ENCODE measurements at regions not wholly inside any gene's neighbourhood (a gene's known extent, or its start where the extent isn't known, plus 50 kb on each side); places are given as distances from the start of the nearest gene placed in this dataset.

DNA sequence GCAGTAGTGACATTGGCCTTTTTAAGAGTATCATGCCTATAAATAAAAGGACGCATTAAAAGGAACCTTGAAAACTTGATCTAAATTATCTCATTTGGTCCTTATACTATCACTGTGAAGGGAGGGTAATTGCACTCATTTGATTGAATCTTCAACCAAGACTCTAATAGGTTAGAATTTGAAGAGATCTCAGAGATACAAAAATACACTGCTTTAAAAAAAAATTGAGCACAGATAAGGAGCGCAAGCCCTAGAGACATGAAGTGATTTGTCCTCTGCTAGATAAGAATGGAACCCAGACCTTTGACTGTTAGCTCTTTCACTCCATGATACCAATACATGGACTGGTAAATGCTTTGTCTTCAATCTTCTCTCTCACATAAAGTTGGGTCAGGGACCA, 58.2 kb upstream of the RXFP2 start:
- TF ChIP-seq, protein P1, sequence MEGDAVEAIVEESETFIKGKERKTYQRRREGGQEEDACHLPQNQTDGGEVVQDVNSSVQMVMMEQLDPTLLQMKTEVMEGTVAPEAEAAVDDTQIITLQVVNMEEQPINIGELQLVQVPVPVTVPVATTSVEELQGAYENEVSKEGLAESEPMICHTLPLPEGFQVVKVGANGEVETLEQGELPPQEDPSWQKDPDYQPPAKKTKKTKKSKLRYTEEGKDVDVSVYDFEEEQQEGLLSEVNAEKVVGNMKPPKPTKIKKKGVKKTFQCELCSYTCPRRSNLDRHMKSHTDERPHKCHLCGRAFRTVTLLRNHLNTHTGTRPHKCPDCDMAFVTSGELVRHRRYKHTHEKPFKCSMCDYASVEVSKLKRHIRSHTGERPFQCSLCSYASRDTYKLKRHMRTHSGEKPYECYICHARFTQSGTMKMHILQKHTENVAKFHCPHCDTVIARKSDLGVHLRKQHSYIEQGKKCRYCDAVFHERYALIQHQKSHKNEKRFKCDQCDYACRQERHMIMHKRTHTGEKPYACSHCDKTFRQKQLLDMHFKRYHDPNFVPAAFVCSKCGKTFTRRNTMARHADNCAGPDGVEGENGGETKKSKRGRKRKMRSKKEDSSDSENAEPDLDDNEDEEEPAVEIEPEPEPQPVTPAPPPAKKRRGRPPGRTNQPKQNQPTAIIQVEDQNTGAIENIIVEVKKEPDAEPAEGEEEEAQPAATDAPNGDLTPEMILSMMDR (IDR thresholded peaks at IDR 0.05), result no peak

DNA sequence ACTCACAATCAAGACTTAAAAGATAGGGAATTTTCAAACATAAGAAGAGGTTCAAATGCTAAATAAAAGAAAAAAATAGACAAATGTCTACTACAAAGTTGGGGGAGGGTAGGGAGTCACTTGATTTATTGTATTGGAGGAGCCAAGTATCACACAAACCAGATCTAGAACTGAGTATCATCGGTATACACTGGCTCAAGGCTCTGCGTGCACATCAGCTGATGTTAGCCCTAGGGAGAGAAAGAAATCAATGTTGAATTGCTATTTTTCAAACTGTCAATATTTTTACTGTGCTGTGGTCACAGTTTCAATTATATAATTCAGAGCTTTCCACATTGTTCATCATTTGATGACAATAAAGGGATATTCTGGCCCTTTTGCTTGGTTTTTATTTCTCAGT, 54.9 kb upstream of the RXFP2 start:
- TF ChIP-seq, protein P1 (IDR thresholded peaks at IDR 0.05), result no peak

- TF ChIP-seq, protein P1 (IDR thresholded peaks at IDR 0.05), result no peak
Measured at GRCh38 chr13:31686670-31687425, 52.5 kb upstream of the RXFP2 start.

All from LNCAP (cell line).